ENCODE measurements at regions not wholly inside any gene's neighbourhood (a gene's known extent, or its start where the extent isn't known, plus 50 kb on each side); places are given as distances from the start of the nearest gene placed in this dataset.

- no peak for DNase-seq
- H3K27me3 ChIP-seq, result no peaks in the 10 kb centered on the region
These were observed 156.1 kb downstream of the TRIM27 start for GRCh38 chr6:28767691-28768090.

GRCh38 chr6:28768187-28768913, 155.4 kb downstream of the TRIM27 start:
- Histone ChIP-seq H3K36me3 (no peaks in the 10 kb centered on the region), H3K4me3 (no peak overlapping the region), H3K27me3 (no peaks in the 10 kb centered on the region), H3K9me3 (replicated peaks) (no peaks in the 10 kb centered on the region), H3K27ac (no peak overlapping the region), H3K4me1 (no peaks in the 10 kb centered on the region)
- DNase-seq, result no peak

More at GRCh38 chr6:28767691-28768090, 156.1 kb downstream of the TRIM27 start:
- Histone ChIP-seq H3K36me3 (no peaks in the 10 kb centered on the region), H3K27ac (no peak overlapping the region), H3K4me1 (no peaks in the 10 kb centered on the region), H3K9me3 (replicated peaks) (no peaks in the 10 kb centered on the region), H3K4me3 (no peak overlapping the region)

GRCh38 chr6:28769626-28770402, 154.0 kb downstream of the TRIM27 start:
- no peak overlapping the region for H3K4me3 ChIP-seq
- no peak overlapping the region for H3K27ac ChIP-seq
- no peaks in the 10 kb centered on the region for H3K4me1 ChIP-seq
- H3K27me3 ChIP-seq, result no peaks in the 10 kb centered on the region
- DNase-seq, result peak; percentile 2 to 4
- no peaks in the 10 kb centered on the region for H3K36me3 ChIP-seq
- H3K9me3 ChIP-seq (replicated peaks), result no peaks in the 10 kb centered on the region

GRCh38 chr6:28770732-28771131, 153.1 kb downstream of the TRIM27 start:
- DNase-seq, result no peak
- Histone ChIP-seq H3K27ac (no peak overlapping the region), H3K36me3 (no peaks in the 10 kb centered on the region), H3K4me1 (no peaks in the 10 kb centered on the region), H3K4me3 (no peak overlapping the region), H3K9me3 (replicated peaks) (no peaks in the 10 kb centered on the region), H3K27me3 (no peaks in the 10 kb centered on the region)

- Histone ChIP-seq H3K27me3 (no peaks in the 10 kb centered on the region), H3K9me3 (replicated peaks) (no peaks in the 10 kb centered on the region), H3K4me3 (no peak overlapping the region), H3K27ac (no peak overlapping the region), H3K36me3 (no peaks in the 10 kb centered on the region), H3K4me1 (no peaks in the 10 kb centered on the region)
- DNase-seq, result peak; percentile 3 to 22
These were observed 152.2 kb downstream of the TRIM27 start for GRCh38 chr6:28771401-28772267.

- H3K36me3 ChIP-seq, result no peaks in the 10 kb centered on the region
- H3K4me3 ChIP-seq, result no peak overlapping the region
- no peaks in the 10 kb centered on the region for H3K9me3 ChIP-seq (replicated peaks)
- no peak for DNase-seq
- H3K4me1 ChIP-seq, result no peaks in the 10 kb centered on the region
- no peaks in the 10 kb centered on the region for H3K27me3 ChIP-seq
- no peak overlapping the region for H3K27ac ChIP-seq
These were observed 151.1 kb downstream of the TRIM27 start for GRCh38 chr6:28772480-28773381.

- Histone ChIP-seq H3K4me1 (no peaks in the 10 kb centered on the region), H3K27ac (no peak overlapping the region), H3K4me3 (no peak overlapping the region), H3K36me3 (no peaks in the 10 kb centered on the region), H3K9me3 (replicated peaks) (no peaks in the 10 kb centered on the region), H3K27me3 (no peaks in the 10 kb centered on the region)
- DNase-seq, result no peak
These were observed 149.3 kb downstream of the TRIM27 start for GRCh38 chr6:28774292-28775051.

- no peak overlapping the region for H3K4me3 ChIP-seq
- DNase-seq, result no peak
- no peaks in the 10 kb centered on the region for H3K36me3 ChIP-seq
- H3K4me1 ChIP-seq, result no peaks in the 10 kb centered on the region
- no peaks in the 10 kb centered on the region for H3K9me3 ChIP-seq (replicated peaks)
- no peak overlapping the region for H3K27ac ChIP-seq
- H3K27me3 ChIP-seq, result no peaks in the 10 kb centered on the region
These were observed 148.8 kb downstream of the TRIM27 start for GRCh38 chr6:28775052-28775376.

- Histone ChIP-seq H3K4me3 (no peak overlapping the region), H3K36me3 (no peaks in the 10 kb centered on the region), H3K4me1 (no peaks in the 10 kb centered on the region), H3K27me3 (no peaks in the 10 kb centered on the region), H3K9me3 (replicated peaks) (no peaks in the 10 kb centered on the region), H3K27ac (no peak overlapping the region)
- DNase-seq, result no peak
These were observed 148.2 kb downstream of the TRIM27 start for GRCh38 chr6:28775405-28776129.

- no peaks in the 10 kb centered on the region for H3K4me1 ChIP-seq
- H3K9me3 ChIP-seq (replicated peaks), result no peaks in the 10 kb centered on the region
- no peak overlapping the region for H3K4me3 ChIP-seq
- H3K27me3 ChIP-seq, result no peaks in the 10 kb centered on the region
- no peak for DNase-seq
- no peaks in the 10 kb centered on the region for H3K36me3 ChIP-seq
- H3K27ac ChIP-seq, result no peak overlapping the region
These were observed 147.3 kb downstream of the TRIM27 start for GRCh38 chr6:28776269-28777146.

- H3K9me3 ChIP-seq (replicated peaks), result no peaks in the 10 kb centered on the region
- no peak overlapping the region for H3K4me3 ChIP-seq
- no peak for DNase-seq
- H3K36me3 ChIP-seq, result no peaks in the 10 kb centered on the region
- no peaks in the 10 kb centered on the region for H3K27me3 ChIP-seq
- H3K27ac ChIP-seq, result no peak overlapping the region
- no peaks in the 10 kb centered on the region for H3K4me1 ChIP-seq
These were observed 146.7 kb downstream of the TRIM27 start for GRCh38 chr6:28777147-28777461.

- no peak for DNase-seq
- no peak overlapping the region for H3K4me3 ChIP-seq
- H3K27me3 ChIP-seq, result no peaks in the 10 kb centered on the region
- no peak overlapping the region for H3K27ac ChIP-seq
- H3K9me3 ChIP-seq (replicated peaks), result no peaks in the 10 kb centered on the region
- no peaks in the 10 kb centered on the region for H3K36me3 ChIP-seq
- no peaks in the 10 kb centered on the region for H3K4me1 ChIP-seq
These were observed 141.6 kb downstream of the TRIM27 start for GRCh38 chr6:28782113-28782673.
